ENCODE measurements at regions not wholly inside any gene's neighbourhood (a gene's known extent, or its start where the extent isn't known, plus 50 kb on each side); places are given as distances from the start of the nearest gene placed in this dataset.

DNA sequence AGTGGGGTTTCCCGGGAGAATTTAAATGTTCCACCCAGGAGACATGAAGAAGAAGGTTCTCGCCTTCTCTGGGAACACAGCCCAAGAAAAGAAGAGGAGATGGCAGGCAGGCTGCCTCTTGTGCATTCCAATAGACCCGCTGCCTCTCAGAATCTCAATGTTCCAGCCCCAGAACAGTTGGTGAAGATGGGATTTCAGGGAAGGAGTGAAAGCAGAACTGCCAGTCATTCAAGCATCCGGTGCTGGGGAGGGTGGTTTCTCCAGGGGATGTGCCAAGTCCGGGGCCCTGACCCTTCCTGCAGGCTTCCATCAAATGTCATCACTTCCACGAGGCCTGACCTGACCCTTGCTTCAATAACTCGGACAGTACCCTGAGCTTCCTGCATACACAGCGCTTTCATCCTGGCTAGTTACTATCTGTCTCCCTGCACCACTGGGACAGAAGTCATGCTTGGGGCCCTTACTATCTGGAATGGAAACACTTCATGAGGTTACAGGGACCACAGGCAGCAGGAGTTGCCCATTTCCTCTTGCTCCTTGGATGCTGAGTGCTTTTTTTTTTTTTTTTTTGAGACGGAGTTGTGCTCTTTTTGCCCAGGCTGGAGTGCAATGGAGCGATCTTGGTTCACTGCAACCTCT lies 386.6 kb upstream of the POU3F1 start:
- H3K4me3 ChIP-seq (ENCODE audit: low read depth, low read length): no peak overlapping the region
- DNase-seq (ENCODE audit: low read depth): no peak
- TF ChIP-seq, protein P1, sequence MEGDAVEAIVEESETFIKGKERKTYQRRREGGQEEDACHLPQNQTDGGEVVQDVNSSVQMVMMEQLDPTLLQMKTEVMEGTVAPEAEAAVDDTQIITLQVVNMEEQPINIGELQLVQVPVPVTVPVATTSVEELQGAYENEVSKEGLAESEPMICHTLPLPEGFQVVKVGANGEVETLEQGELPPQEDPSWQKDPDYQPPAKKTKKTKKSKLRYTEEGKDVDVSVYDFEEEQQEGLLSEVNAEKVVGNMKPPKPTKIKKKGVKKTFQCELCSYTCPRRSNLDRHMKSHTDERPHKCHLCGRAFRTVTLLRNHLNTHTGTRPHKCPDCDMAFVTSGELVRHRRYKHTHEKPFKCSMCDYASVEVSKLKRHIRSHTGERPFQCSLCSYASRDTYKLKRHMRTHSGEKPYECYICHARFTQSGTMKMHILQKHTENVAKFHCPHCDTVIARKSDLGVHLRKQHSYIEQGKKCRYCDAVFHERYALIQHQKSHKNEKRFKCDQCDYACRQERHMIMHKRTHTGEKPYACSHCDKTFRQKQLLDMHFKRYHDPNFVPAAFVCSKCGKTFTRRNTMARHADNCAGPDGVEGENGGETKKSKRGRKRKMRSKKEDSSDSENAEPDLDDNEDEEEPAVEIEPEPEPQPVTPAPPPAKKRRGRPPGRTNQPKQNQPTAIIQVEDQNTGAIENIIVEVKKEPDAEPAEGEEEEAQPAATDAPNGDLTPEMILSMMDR (IDR thresholded peaks at IDR 0.05; ENCODE audit: insufficient read depth, low read depth, low read length): no peak

DNA sequence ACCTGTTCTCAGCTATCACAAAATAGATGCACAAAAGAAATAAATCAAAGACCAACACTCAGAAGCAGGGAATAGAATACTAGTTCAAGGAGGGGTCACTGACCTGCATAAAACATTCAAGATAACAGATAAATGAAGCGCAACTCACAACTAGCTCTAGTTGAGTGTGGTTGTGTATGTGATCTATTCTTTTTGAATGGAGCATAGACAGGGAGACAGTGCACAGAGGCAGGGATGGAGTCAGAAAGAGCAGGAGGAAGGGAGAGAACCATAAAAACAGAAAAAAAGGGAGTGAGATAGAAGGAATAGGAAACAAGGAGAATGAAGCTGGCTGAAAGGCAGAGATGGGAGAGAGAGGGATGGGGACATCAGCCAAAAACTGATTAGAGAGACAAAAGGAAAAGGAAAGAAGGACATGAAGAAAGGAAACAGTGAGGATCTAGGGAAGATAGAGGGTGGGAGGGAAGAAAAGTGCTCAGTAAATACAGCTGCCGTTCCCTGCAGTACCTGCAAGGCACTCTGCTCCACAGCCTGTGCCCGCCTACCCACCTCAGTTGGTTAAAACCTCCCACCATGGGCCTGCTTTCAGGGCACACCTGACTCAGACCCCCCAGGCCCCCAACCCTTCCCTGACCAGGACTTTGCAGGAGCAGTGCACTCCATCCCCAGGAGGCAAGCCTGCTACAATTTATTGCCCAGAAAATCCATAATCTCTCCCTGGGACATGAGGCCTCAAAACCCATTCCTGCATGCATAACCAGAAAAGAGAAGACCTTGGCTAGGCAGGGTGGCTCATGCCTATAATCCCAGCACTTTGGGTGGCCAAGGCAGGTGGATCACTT lies 385.2 kb upstream of the POU3F1 start:
- H3K4me3 ChIP-seq (ENCODE audit: low read depth, low read length): no peak overlapping the region
- DNase-seq (ENCODE audit: low read depth): no peak
- TF ChIP-seq, protein P1 (IDR thresholded peaks at IDR 0.05; ENCODE audit: insufficient read depth, low read depth, low read length): no peak

DNA sequence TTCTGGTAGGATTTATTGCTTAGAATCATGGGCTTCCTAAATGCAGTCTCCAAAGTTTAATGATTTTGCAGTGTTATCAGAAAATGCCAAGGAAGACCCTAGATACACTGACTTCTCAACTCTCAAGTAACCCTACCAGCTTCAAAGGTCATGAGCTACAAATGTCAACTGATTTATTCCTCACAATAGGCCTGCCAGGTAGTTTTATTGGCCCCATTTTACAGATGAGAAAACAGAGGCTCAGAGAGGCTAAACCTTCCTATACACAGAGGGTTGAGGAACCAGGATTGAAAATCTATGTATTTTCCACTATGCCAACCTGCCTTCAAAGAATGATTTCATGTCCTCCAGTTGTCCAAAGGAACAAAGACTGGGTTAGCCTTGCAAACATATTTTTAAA lies 384.4 kb upstream of the POU3F1 start:
- no peak overlapping the region for H3K4me3 ChIP-seq (ENCODE audit: low read depth, low read length)
- no peak for DNase-seq (ENCODE audit: low read depth)
- TF ChIP-seq, protein P1 (IDR thresholded peaks at IDR 0.05; ENCODE audit: insufficient read depth, low read depth, low read length): no peak

DNA sequence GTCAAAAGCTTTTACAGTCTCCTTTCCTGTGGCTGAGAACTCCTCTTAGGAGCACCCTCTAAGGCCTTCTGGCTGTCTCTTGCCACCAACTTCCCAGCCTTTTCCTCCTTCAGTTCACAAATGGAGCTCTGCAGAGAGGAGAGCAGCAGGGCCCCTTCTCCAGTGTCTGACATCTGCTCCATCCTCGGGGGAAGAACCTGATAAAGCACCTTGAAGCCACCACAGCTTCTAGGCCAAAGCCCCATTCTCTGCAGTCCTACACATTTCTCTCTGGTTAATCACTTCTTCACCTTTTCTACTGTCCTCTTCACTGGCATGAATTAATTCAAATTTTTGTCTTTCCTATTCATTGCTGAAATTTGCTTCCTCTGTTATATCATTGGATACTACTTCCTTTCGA lies 378.1 kb upstream of the POU3F1 start:
- no peak overlapping the region for H3K4me3 ChIP-seq (ENCODE audit: low read depth, low read length)
- TF ChIP-seq, protein P1 (IDR thresholded peaks at IDR 0.05; ENCODE audit: insufficient read depth, low read depth, low read length): no peak
- no peak for DNase-seq (ENCODE audit: low read depth)

DNA sequence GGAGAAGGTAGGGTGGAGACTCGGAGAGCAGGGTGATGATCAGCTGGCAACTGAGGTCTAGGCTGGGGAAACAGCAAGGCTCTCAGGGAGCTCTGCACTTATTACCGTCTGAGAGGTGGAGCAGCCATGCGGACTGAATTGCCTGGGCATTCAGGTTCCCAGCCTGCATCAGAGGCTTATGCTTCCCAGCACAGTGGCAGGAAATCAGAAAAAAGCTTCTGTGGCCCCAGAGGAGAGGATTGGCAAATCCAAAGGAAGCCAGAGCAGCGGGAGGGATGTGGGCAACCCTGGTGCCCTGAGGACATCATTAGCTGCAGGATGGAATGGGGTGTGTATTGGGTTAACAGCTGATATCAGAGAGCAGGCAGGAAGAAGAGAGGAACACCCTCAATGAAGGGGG lies 374.1 kb upstream of the POU3F1 start:
- H3K4me3 ChIP-seq (ENCODE audit: low read depth, low read length): no peak overlapping the region

DNA sequence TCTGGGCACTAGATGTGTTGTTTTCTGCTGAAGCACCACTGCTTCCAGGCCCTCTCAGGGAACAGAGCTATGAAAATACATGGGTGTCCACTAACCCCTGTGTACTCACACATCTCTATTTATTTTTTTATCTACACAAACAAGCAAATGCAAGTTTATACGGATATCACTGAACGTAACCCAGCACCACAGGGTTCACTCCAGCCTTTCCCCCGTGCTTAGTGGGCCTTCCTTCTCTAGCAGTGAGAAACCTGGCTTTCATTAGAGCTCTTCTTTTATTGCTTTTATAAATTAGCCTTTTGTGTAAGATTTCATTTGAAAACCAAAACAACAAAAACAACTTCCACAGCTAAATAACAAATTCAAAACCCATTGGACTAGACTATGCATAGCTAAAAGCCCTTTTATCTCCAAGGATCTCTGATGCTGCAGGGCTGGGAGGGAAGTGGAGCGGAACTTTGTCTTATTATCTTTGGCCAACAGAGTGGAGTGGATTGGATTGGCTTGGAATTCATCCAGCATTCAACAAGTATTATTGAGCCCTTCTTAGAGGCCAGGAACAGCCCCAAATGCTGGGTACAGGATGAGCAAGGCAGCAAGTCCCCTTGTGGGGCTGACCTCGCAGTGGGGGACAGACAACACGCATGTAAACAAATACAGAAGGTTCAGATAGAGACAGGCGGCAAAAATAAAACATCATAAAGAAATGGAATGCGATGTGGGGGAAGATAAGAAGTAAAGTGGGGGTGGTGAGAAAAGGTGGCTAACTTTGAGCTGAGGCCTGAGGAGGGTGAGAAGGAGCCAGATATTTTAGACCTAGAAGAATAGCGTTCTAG lies 371.8 kb upstream of the POU3F1 start:
- TF ChIP-seq, protein P1 (IDR thresholded peaks at IDR 0.05; ENCODE audit: insufficient read depth, low read depth, low read length): no peak
- no peak for DNase-seq (ENCODE audit: low read depth)

More for the DNA sequence above, 374.1 kb upstream of the POU3F1 start:
- TF ChIP-seq, protein P1 (IDR thresholded peaks at IDR 0.05; ENCODE audit: insufficient read depth, low read depth, low read length): no peak
- DNase-seq (ENCODE audit: low read depth): no peak

More for the DNA sequence above, 371.8 kb upstream of the POU3F1 start:
- H3K4me3 ChIP-seq (ENCODE audit: low read depth, low read length): no peak overlapping the region

Measured in fibroblast of villous mesenchyme (primary cell).